ENCODE measurements at regions not wholly inside any gene's neighbourhood (a gene's known extent, or its start where the extent isn't known, plus 50 kb on each side); places are given as distances from the start of the nearest gene placed in this dataset.

DNA sequence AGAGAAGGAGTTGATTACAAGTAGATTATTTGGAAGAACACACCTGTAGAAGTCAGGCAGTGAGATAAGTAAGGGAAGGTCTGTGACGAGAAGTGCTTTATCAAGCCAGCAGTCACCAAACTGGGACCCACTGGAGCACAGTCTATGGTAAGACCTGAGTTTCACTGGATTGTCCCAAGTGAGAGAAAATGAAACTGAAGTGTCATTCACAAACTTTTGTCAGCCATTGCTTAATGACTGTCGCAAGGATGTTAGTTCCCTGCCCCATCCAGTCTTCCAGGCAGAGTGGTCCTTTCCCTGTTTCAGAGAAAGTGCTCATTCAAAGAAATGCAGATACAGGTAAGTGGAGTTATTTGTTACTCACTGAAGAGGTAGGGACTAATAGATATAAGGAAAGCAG lies 728.0 kb upstream of the TENM4 start:
- TF ChIP-seq CTCF (IDR thresholded peaks at IDR 0.05) (no peak), ZFX (IDR thresholded peaks at IDR 0.05; ENCODE audit: borderline replicate concordance) (no peak)
